ENCODE measurements at regions not wholly inside any gene's neighbourhood (a gene's known extent, or its start where the extent isn't known, plus 50 kb on each side); places are given as distances from the start of the nearest gene placed in this dataset.
"Not testable (repeated sequence)": the region's sequence is repeated elsewhere in the genome, so short reads cannot be mapped to it uniquely, and the experiment has no call there.

- no peak for DNase-seq
Observed at GRCh38 chr7:69190763-69191162, 407.5 kb upstream of the AUTS2 start.

GRCh38 chr7:69192134-69192533, 406.1 kb upstream of the AUTS2 start:
- DNase-seq: peak; percentile 76

- no peak for DNase-seq
Observed at GRCh38 chr7:69193061-69193460, 405.2 kb upstream of the AUTS2 start.

GRCh38 chr7:69196593-69196992, 401.7 kb upstream of the AUTS2 start:
- DNase-seq: no peak

- no peak for DNase-seq
Observed at GRCh38 chr7:69198250-69198649, 400.0 kb upstream of the AUTS2 start.

GRCh38 chr7:69199041-69199440, 399.2 kb upstream of the AUTS2 start:
- no peak for DNase-seq

- DNase-seq: no peak
Observed at GRCh38 chr7:69199661-69200060, 398.6 kb upstream of the AUTS2 start.

GRCh38 chr7:69203871-69204270, 394.4 kb upstream of the AUTS2 start:
- DNase-seq: no peak

- DNase-seq: peak; percentile 39
Observed at GRCh38 chr7:69204943-69205342, 393.3 kb upstream of the AUTS2 start.

- no peak for DNase-seq
Observed at GRCh38 chr7:69205581-69205980, 392.7 kb upstream of the AUTS2 start.

GRCh38 chr7:69208276-69208675, 390.0 kb upstream of the AUTS2 start:
- DNase-seq: no peak

- no peak for DNase-seq
Observed at GRCh38 chr7:69208848-69209247, 389.4 kb upstream of the AUTS2 start.

GRCh38 chr7:69211336-69211735, 386.9 kb upstream of the AUTS2 start:
- DNase-seq: peak; percentile 70

- peak; percentile 92 for DNase-seq
Observed at GRCh38 chr7:69211739-69212138, 386.5 kb upstream of the AUTS2 start.

GRCh38 chr7:69213878-69214277, 384.4 kb upstream of the AUTS2 start:
- DNase-seq: no peak

- not testable (repeated sequence) for DNase-seq
Observed at GRCh38 chr7:69215516-69215915, 382.8 kb upstream of the AUTS2 start.

- peak; percentile 88 for DNase-seq
Observed at GRCh38 chr7:69217516-69218350, 380.5 kb upstream of the AUTS2 start.

GRCh38 chr7:69218576-69218975, 379.7 kb upstream of the AUTS2 start:
- DNase-seq: no peak

- DNase-seq: no peak
Observed at GRCh38 chr7:69219381-69219780, 378.9 kb upstream of the AUTS2 start.

GRCh38 chr7:69225259-69225943, 372.9 kb upstream of the AUTS2 start:
- no peak for DNase-seq

GRCh38 chr7:69228212-69228811, 370.0 kb upstream of the AUTS2 start:
- no peak for DNase-seq

GRCh38 chr7:69232445-69233376, 365.6 kb upstream of the AUTS2 start:
- peak; percentile 86 for DNase-seq

GRCh38 chr7:69237541-69237940, 360.7 kb upstream of the AUTS2 start:
- DNase-seq: no peak
